ENCODE measurements at regions not wholly inside any gene's neighbourhood (a gene's known extent, or its start where the extent isn't known, plus 50 kb on each side); places are given as distances from the start of the nearest gene placed in this dataset.

DNA sequence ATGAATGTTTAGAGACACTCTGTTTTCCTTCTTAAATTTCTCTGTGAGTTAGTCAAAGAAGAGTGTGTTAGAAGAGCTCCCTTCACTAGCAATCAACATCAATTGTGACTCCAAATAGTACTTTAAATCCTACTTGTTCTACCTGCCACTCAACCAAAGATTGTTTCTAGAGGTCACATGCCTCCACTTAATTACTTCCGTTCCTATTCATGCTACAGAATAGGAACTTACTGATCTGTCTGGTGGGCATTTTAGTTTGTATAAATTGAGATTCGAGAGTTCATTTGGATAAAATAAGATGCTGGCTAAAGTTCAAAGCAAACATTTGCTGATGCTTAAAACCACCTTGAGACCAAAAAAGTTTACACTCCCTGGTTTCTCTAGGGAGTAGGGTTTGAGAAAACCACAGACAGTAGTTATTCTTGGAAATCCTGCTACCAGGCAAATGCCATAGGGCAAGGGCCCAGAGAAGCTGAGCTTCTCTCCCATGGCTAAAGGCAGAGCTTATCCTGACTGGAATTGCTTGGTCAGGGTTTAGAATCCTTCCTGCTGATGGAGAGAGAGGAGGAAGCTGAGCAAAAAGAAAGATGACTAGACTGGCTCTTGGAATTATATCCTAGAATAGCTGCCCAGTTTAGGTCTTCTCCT, 389.6 kb upstream of the ATP2B1 start:
- DNase-seq, result no peak
- Histone ChIP-seq H3K4ac (ENCODE audit: low read depth, low read length) (no peak overlapping the region), H3K9me3 (ENCODE audit: control insufficient read depth, low read depth, low read length) (no peaks in the 10 kb centered on the region), H4K8ac (replicated peaks; ENCODE audit: insufficient read length, low read depth, low read length) (no peak overlapping the region), H3K14ac (ENCODE audit: insufficient read depth, low read length) (no peak overlapping the region), H2BK5ac (ENCODE audit: insufficient read length, low read length) (no peak overlapping the region), H3K23me2 (ENCODE audit: insufficient read length, low read depth, low read length, poor library complexity, severe bottlenecking) (no peaks in the 10 kb centered on the region), H4K20me1 (ENCODE audit: control insufficient read depth, insufficient read depth, insufficient read length) (no peaks in the 10 kb centered on the region), H3K79me1 (ENCODE audit: insufficient read depth, low read depth, low read length, poor library complexity, severe bottlenecking) (no peaks in the 10 kb centered on the region), H4K91ac (ENCODE audit: insufficient read length, low read depth, low read length) (no peak overlapping the region), H2BK12ac (ENCODE audit: insufficient read length, low read depth, low read length) (no peak overlapping the region), H2BK120ac (ENCODE audit: low read depth, low read length, poor library complexity, severe bottlenecking) (no peak overlapping the region), H3K27ac (ENCODE audit: insufficient read length, low read depth, low read length) (no peak overlapping the region), H4K5ac (ENCODE audit: insufficient read length, low read depth, low read length) (no peak overlapping the region), H3K9ac (ENCODE audit: extremely low read depth, insufficient read length, low read length) (no peak overlapping the region), H3K4me2 (ENCODE audit: insufficient read depth, insufficient read length, low read length) (no peak overlapping the region), H3K18ac (ENCODE audit: insufficient read length, low read depth, low read length) (no peak overlapping the region), H3K56ac (ENCODE audit: insufficient read length, low read depth, low read length) (no peak overlapping the region), H2AK5ac (ENCODE audit: insufficient read length, low read length) (no peak overlapping the region), H3K79me2 (ENCODE audit: insufficient read depth, low read length) (no peaks in the 10 kb centered on the region), H3T11ph (ENCODE audit: low read length) (no peak overlapping the region), H2BK20ac (ENCODE audit: low read depth, low read length, poor library complexity, severe bottlenecking) (no peak overlapping the region), H3K4me1 (ENCODE audit: insufficient read depth, low read length) (no peaks in the 10 kb centered on the region), H3K27me3 (ENCODE audit: insufficient read depth, low read length) (no peaks in the 10 kb centered on the region), H2AFZ (ENCODE audit: low read length) (no peak overlapping the region), H2BK15ac (ENCODE audit: low read depth, low read length) (no peak overlapping the region), H3K23ac (ENCODE audit: insufficient read length, low read depth, low read length) (no peak overlapping the region)
- TF ChIP-seq, protein P1, sequence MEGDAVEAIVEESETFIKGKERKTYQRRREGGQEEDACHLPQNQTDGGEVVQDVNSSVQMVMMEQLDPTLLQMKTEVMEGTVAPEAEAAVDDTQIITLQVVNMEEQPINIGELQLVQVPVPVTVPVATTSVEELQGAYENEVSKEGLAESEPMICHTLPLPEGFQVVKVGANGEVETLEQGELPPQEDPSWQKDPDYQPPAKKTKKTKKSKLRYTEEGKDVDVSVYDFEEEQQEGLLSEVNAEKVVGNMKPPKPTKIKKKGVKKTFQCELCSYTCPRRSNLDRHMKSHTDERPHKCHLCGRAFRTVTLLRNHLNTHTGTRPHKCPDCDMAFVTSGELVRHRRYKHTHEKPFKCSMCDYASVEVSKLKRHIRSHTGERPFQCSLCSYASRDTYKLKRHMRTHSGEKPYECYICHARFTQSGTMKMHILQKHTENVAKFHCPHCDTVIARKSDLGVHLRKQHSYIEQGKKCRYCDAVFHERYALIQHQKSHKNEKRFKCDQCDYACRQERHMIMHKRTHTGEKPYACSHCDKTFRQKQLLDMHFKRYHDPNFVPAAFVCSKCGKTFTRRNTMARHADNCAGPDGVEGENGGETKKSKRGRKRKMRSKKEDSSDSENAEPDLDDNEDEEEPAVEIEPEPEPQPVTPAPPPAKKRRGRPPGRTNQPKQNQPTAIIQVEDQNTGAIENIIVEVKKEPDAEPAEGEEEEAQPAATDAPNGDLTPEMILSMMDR (conservative IDR thresholded peaks at IDR 0.05), result no peak
- Mint-ChIP-seq H3K4me3 (no peak overlapping the region), H3K27me3 (ENCODE audit: low read depth) (no peaks in the 10 kb centered on the region), H3K36me3 (ENCODE audit: insufficient read depth in 1 of 3, low read depth in 3 of 3) (no peaks in the 10 kb centered on the region), H3K9me3 (no peaks in the 10 kb centered on the region), H3K4me1 (peaks cover 7 to 10% of the 10 kb centered on the region in 2 experiments), H3K27ac (no peak overlapping the region)
- no CpG with 5 or more reads among the region's 2 CpGs for WGBS (ENCODE audit: extremely low coverage, insufficient read length, low lambda C conversion rate)

All from H9 (cell line).